Caco-2 (cell line): ENCODE measurements at regions not wholly inside any gene's neighbourhood (a gene's known extent, or its start where the extent isn't known, plus 50 kb on each side); places are given as distances from the start of the nearest gene placed in this dataset.
"Not testable (repeated sequence)": the region's sequence is repeated elsewhere in the genome, so short reads cannot be mapped to it uniquely, and the experiment has no call there.

ENCODE experiments used
- BruUV-seq: library from RNA; stranded (reverse); fragments of 400-500 nt; replicated peaks from 2 replicates; lab custom pipeline; 2021; lab: Mats Ljungman, UMichigan
- CTCF ChIA-PET: fragments of 300-600 bp; sonication (Branson Sonifier 250); formaldehyde crosslinking; loops from one replicate; lab custom pipeline; 2022; ENCODE audit warnings: antibody characterized with exemption; lab: Charles Lee
- POLR2A ChIA-PET: fragments of 300-600 bp; sonication (Branson Sonifier 250); formaldehyde crosslinking; loops from one replicate; lab custom pipeline; 2022; ENCODE audit warnings: antibody characterized with exemption; lab: Charles Lee
- DNase-seq, 2 experiments: peaks; one replicate each; pipeline versions ENCODE4 v3.0.0 to v3.0.0-alpha.2; 2020 to 2022
- H3K27me3 ChIP-seq: replicated peaks from 2 replicates; pipeline ENCODE4 v1.6.0; 2011; ENCODE audit warnings: low read length; ENCODE audit not compliant: control insufficient read depth, insufficient read depth
- H3K36me3 ChIP-seq: 2 replicates; pipeline ENCODE4 v1.5.1; 2011; ENCODE audit warnings: low read length; ENCODE audit not compliant: control insufficient read depth, insufficient read depth
- H3K4me1 ChIP-seq: fragments of 250-450 bp; sonication (Bioruptor Pico); 2 replicates; pipeline ENCODE4 v1.5.1; 2020; ENCODE audit warnings: mild to moderate bottlenecking
- H3K4me3 ChIP-seq: 2 replicates; pipeline ENCODE4 v1.5.1; 2011; ENCODE audit warnings: low read depth, mild to moderate bottlenecking, control low read depth, low read length
- H3K9me3 ChIP-seq: fragments of 250-450 bp; sonication (Bioruptor Pico); 2 replicates; pipeline ENCODE4 v1.5.1; 2020; ENCODE audit warnings: mild to moderate bottlenecking, moderate library complexity
- H3K27ac Mint-ChIP-seq: one replicate; pipeline ENCODE4 v1.8.0; 2022; ENCODE audit warnings: mixed read lengths; ENCODE audit not compliant: unreplicated experiment
- H3K27me3 Mint-ChIP-seq: one replicate; pipeline ENCODE4 v1.8.0; 2022; ENCODE audit warnings: mixed read lengths; ENCODE audit not compliant: insufficient read depth, unreplicated experiment
- H3K36me3 Mint-ChIP-seq: one replicate; pipeline ENCODE4 v1.8.0; 2022; ENCODE audit warnings: mild to moderate bottlenecking, mixed read lengths; ENCODE audit not compliant: insufficient read depth, unreplicated experiment
- H3K4me1 Mint-ChIP-seq: one replicate; pipeline ENCODE4 v1.8.0; 2022; ENCODE audit warnings: low read depth, mixed read lengths; ENCODE audit not compliant: unreplicated experiment
- H3K4me3 Mint-ChIP-seq: one replicate; pipeline ENCODE4 v1.8.0; 2022; ENCODE audit warnings: mild to moderate bottlenecking, moderate library complexity, mixed read lengths; ENCODE audit not compliant: unreplicated experiment
- H3K9me3 Mint-ChIP-seq: one replicate; pipeline ENCODE4 v1.8.0; 2022; ENCODE audit warnings: mixed read lengths; ENCODE audit not compliant: unreplicated experiment
- intact Hi-C: fragments of 100-400 bp; cut with micrococcal nuclease; formaldehyde crosslinking; loops from one replicate; pipeline ENCODE4 v1.10.0; 2022; ENCODE audit not compliant: unreplicated experiment
- TF ChIP-seq, protein P1 (sequence below), 2 experiments: fragments of 200-600 bp in 1 of 2; IDR thresholded peaks; 1 replicate in 1 of 2; 2 replicates in 1 of 2; pipeline versions ENCODE4 v1.5.1 to v1.8.0; 2011 to 2022; ENCODE audit warnings: antibody characterized with exemption in 1 of 2, control low read depth in 1 of 2, inconsistent platforms in 1 of 2, low read depth in 1 of 2, low read length in 1 of 2, mild to moderate bottlenecking in 1 of 2, moderate library complexity in 1 of 2; ENCODE audit not compliant: insufficient read depth in 1 of 2, severe bottlenecking in 1 of 2, unreplicated experiment in 1 of 2

DNA sequence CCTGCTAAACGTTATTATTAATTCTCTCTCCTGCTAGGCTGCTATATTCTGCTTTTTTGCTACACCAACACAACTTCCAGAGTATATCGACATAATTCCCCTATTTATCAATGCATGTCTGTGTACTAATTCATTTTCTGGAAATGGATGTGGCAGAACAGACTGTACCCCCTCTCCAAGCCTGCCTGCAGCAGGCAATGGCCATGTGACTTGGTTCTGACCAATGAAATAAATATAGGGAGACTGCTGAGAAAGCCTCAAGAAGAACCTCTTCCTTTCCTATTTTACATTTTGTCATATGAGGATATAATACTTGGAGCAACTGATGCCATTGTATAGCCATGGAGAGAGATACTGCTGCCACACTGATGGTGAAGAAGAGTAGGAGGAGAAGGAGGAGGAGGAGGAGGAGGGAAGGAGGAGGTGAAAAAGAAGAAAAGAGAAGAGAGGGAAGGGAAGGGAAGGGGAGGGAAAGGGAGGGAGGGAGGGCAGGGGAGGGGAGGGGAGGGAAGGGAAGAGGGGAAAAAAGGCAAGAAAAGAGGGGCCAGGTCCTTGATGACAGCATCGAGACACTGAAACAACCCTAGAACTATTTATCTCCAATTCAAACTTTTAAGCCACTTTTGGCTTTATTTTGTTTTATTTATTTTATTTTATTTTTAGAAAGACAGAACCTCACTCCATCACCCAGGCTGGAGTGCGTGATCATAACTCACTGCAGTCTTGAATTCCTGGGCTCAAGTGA is 57.0 kb upstream of the SPP1 start:
- no peak overlapping the region for H3K27ac Mint-ChIP-seq
- ChIA-PET CTCF (no interaction called here), POLR2A (no interaction called here)
- Histone ChIP-seq H3K4me1 (peaks cover 11% of the 10 kb centered on the region; the same call in 1 of the 2 replicates), H3K9me3 (peaks cover 4% of the 10 kb centered on the region; the same call in 1 of the 2 replicates), H3K27me3 (no peaks in the 10 kb centered on the region), H3K4me3 (no peak overlapping the region), H3K36me3 (no peaks in the 10 kb centered on the region)
- DNase-seq: no peak
- peaks cover 6% of the 10 kb centered on the region for H3K4me1 Mint-ChIP-seq
- no peaks in the 10 kb centered on the region for H3K36me3 Mint-ChIP-seq
- no peaks in the 10 kb centered on the region for H3K27me3 Mint-ChIP-seq
- no TSS peak for BruUV-seq
- peaks cover 11% of the 10 kb centered on the region for H3K9me3 Mint-ChIP-seq
- H3K4me3 Mint-ChIP-seq: no peak overlapping the region
- TF ChIP-seq, protein P1, sequence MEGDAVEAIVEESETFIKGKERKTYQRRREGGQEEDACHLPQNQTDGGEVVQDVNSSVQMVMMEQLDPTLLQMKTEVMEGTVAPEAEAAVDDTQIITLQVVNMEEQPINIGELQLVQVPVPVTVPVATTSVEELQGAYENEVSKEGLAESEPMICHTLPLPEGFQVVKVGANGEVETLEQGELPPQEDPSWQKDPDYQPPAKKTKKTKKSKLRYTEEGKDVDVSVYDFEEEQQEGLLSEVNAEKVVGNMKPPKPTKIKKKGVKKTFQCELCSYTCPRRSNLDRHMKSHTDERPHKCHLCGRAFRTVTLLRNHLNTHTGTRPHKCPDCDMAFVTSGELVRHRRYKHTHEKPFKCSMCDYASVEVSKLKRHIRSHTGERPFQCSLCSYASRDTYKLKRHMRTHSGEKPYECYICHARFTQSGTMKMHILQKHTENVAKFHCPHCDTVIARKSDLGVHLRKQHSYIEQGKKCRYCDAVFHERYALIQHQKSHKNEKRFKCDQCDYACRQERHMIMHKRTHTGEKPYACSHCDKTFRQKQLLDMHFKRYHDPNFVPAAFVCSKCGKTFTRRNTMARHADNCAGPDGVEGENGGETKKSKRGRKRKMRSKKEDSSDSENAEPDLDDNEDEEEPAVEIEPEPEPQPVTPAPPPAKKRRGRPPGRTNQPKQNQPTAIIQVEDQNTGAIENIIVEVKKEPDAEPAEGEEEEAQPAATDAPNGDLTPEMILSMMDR (IDR thresholded peaks at IDR 0.05; ENCODE audit: insufficient read depth in 1 of 2, low read depth in 1 of 2, low read length in 1 of 2, severe bottlenecking in 1 of 2, unreplicated experiment in 1 of 2): no peak
- intact Hi-C loops: no loop called here

DNA sequence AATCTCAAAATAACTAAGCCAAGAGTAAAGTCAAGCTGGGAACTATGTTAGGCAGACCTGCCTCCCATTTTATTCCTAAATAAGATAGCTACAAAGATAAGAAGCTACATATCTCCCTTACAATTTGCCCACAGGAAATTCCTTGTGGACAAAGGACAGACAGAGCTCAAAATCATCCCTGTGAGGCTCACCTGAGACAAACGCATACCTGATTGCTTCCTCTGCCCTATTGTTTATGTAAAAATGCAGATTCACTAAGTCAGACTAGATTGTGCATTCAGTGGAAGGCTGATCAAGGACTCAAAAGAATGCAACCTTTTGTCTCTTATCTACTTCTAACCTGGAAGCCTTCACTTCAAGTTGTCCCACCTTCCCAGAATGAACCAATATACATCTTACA is 56.2 kb upstream of the SPP1 start:
- intact Hi-C loops: not testable (repeated sequence)
- H3K9me3 Mint-ChIP-seq: peaks cover 11% of the 10 kb centered on the region

DNA sequence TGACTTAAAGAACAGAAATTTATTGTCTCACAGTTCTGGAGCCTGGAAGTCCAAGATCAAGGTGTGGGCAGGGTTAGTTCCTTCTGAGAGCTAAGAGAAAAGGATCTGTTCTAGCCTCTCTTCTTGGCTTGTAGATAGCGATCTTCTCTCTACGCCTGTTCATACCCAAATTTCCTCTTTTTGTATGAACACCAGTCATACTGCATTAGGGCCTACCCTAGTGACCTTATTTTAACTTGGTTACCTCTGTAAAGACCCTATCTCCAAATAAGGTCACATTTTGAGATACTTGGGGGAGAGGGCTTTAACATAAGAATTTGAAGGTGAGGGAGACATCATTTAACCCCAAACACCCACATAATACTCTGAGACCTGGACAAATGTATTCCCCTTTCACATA is 55.6 kb upstream of the SPP1 start:
- ChIA-PET POLR2A (no interaction called here), CTCF (no interaction called here)
- H3K9me3 Mint-ChIP-seq: peaks cover 17% of the 10 kb centered on the region
- Histone ChIP-seq H3K4me1 (peaks cover 11% of the 10 kb centered on the region; the same call in 1 of the 2 replicates), H3K36me3 (no peaks in the 10 kb centered on the region), H3K9me3 (peaks cover 4% of the 10 kb centered on the region; the same call in 1 of the 2 replicates), H3K27me3 (no peaks in the 10 kb centered on the region), H3K4me3 (no peak overlapping the region)
- no peaks in the 10 kb centered on the region for H3K36me3 Mint-ChIP-seq
- H3K4me3 Mint-ChIP-seq: no peak overlapping the region
- no peak for DNase-seq
- BruUV-seq: no TSS peak
- H3K27me3 Mint-ChIP-seq: no peaks in the 10 kb centered on the region
- intact Hi-C loops: no loop called here
- no peak overlapping the region for H3K27ac Mint-ChIP-seq
- H3K4me1 Mint-ChIP-seq: peaks cover 6% of the 10 kb centered on the region
- TF ChIP-seq, protein P1 (IDR thresholded peaks at IDR 0.05; ENCODE audit: insufficient read depth in 1 of 2, low read depth in 1 of 2, low read length in 1 of 2, severe bottlenecking in 1 of 2, unreplicated experiment in 1 of 2): no peak

More for the DNA sequence above, 56.2 kb upstream of the SPP1 start:
- BruUV-seq, H3K36me3 Mint-ChIP-seq, H3K36me3 ChIP-seq, H3K4me3 ChIP-seq, CTCF ChIA-PET, H3K4me3 Mint-ChIP-seq, H3K4me1 Mint-ChIP-seq, DNase-seq, H3K27ac Mint-ChIP-seq, H3K27me3 Mint-ChIP-seq, H3K27me3 ChIP-seq, H3K9me3 ChIP-seq, POLR2A ChIA-PET: not testable (repeated sequence)
- peaks cover 11% of the 10 kb centered on the region; the same call in 1 of the 2 replicates for H3K4me1 ChIP-seq
